HepG2 (cell line): ENCODE measurements at regions not wholly inside any gene's neighbourhood (a gene's known extent, or its start where the extent isn't known, plus 50 kb on each side); places are given as distances from the start of the nearest gene placed in this dataset.

Experiments used
- ARNT ChIP-seq: fragments of 450-650 bp; IDR thresholded peaks from 2 replicates; pipeline ENCODE4 v1.6.1; 2017
- IKZF1 ChIP-seq: fragments of 450-650 bp; IDR thresholded peaks from 2 replicates; pipeline ENCODE4 v1.7.1; 2016
- JUND ChIP-seq: sonication (generic); formaldehyde crosslinking; IDR thresholded peaks from 2 replicates; pipeline ENCODE4 v1.8.0; 2022; ENCODE audit warnings: mild to moderate bottlenecking, missing genetic modification reagents
- KDM1A ChIP-seq: IDR thresholded peaks from 2 replicates; pipeline ENCODE4 v1.6.1; 2016; ENCODE audit warnings: missing compliant biosample characterization
- POLR2A ChIP-seq, 2 experiments: IDR thresholded peaks; 2 replicates each; pipeline ENCODE4 v1.6.1; 2011; ENCODE audit warnings: low read depth in 2 of 2, low read length in 2 of 2, mild to moderate bottlenecking in 1 of 2, moderate library complexity in 1 of 2; ENCODE audit not compliant: insufficient read depth in 1 of 2
- RAD21 ChIP-seq: fragments of 450-650 bp; formaldehyde crosslinking; IDR thresholded peaks from 2 replicates; pipeline ENCODE4 v1.5.0; 2020; ENCODE audit warnings: mild to moderate bottlenecking
- TP53 ChIP-seq: sonication (generic); formaldehyde crosslinking; conservative IDR thresholded peaks from 2 replicates; pipeline ENCODE4 v1.4.0; 2020; ENCODE audit warnings: missing genetic modification reagents
- ZFP36 ChIP-seq: fragments of 150-350 bp; IDR thresholded peaks from 2 replicates; pipeline ENCODE4 v1.6.1; 2018; ENCODE audit warnings: borderline replicate concordance, low read length, low read depth; ENCODE audit not compliant: partially characterized antibody
- TF ChIP-seq, protein P1 (sequence below): sonication (generic); formaldehyde crosslinking; IDR thresholded peaks from 2 replicates; pipeline ENCODE4 v1.5.1; 2020; ENCODE audit warnings: missing genetic modification reagents, mild to moderate bottlenecking, borderline replicate concordance
- TF ChIP-seq, protein P2 (sequence below): sonication (generic); formaldehyde crosslinking; IDR thresholded peaks from 2 replicates; pipeline ENCODE4 v1.5.0; 2020; ENCODE audit warnings: mild to moderate bottlenecking, missing genetic modification reagents, moderate library complexity
- TF ChIP-seq, protein P3 (sequence below): sonication (generic); formaldehyde crosslinking; IDR thresholded peaks from 2 replicates; pipeline ENCODE4 v1.5.1; 2020; ENCODE audit warnings: missing genetic modification reagents, mild to moderate bottlenecking, borderline replicate concordance
- TF ChIP-seq, protein P4 (sequence below): sonication (generic); formaldehyde crosslinking; IDR thresholded peaks from 2 replicates; pipeline ENCODE4 v1.8.0; 2022; ENCODE audit warnings: mild to moderate bottlenecking, missing genetic modification reagents

DNA sequence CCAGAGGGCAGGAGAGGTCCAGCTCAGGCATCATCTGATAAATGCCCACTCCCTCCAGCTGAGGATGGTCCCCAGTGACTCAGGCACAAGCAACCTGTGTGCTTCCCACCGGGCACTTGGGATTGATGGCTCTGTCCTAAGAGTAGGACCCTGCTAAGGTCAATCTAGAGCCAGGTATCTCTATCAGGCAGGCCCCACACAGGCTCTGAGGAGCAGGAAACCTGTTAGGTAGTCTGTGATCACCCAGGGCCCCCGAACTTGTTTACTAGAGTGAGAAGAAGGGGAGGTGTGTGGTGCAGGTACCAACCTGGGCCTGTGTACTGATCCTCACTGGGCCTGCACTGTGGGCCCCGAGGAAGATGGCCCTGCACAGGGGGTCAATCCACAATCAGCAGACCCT is 119.6 kb upstream of the FSTL4 start:
- TF ChIP-seq POLR2A (IDR thresholded peaks at IDR 0.05; ENCODE audit: insufficient read depth in 1 of 2, low read depth in 2 of 2, low read length in 2 of 2) (no peak), KDM1A (CRISPR knock-in tag) (no peak), JUND (CRISPR knock-in tag) (no peak), TP53 (CRISPR knock-in tag) (no peak), RAD21 (CRISPR knock-in tag) (no peak), IKZF1 (no peak), ZFP36 (no peak), ARNT (no peak)
- TF ChIP-seq, protein P1, sequence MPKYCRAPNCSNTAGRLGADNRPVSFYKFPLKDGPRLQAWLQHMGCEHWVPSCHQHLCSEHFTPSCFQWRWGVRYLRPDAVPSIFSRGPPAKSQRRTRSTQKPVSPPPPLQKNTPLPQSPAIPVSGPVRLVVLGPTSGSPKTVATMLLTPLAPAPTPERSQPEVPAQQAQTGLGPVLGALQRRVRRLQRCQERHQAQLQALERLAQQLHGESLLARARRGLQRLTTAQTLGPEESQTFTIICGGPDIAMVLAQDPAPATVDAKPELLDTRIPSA (CRISPR knock-in tag), result no peak
- TF ChIP-seq, protein P2, sequence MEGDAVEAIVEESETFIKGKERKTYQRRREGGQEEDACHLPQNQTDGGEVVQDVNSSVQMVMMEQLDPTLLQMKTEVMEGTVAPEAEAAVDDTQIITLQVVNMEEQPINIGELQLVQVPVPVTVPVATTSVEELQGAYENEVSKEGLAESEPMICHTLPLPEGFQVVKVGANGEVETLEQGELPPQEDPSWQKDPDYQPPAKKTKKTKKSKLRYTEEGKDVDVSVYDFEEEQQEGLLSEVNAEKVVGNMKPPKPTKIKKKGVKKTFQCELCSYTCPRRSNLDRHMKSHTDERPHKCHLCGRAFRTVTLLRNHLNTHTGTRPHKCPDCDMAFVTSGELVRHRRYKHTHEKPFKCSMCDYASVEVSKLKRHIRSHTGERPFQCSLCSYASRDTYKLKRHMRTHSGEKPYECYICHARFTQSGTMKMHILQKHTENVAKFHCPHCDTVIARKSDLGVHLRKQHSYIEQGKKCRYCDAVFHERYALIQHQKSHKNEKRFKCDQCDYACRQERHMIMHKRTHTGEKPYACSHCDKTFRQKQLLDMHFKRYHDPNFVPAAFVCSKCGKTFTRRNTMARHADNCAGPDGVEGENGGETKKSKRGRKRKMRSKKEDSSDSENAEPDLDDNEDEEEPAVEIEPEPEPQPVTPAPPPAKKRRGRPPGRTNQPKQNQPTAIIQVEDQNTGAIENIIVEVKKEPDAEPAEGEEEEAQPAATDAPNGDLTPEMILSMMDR, result no peak
- TF ChIP-seq, protein P3, sequence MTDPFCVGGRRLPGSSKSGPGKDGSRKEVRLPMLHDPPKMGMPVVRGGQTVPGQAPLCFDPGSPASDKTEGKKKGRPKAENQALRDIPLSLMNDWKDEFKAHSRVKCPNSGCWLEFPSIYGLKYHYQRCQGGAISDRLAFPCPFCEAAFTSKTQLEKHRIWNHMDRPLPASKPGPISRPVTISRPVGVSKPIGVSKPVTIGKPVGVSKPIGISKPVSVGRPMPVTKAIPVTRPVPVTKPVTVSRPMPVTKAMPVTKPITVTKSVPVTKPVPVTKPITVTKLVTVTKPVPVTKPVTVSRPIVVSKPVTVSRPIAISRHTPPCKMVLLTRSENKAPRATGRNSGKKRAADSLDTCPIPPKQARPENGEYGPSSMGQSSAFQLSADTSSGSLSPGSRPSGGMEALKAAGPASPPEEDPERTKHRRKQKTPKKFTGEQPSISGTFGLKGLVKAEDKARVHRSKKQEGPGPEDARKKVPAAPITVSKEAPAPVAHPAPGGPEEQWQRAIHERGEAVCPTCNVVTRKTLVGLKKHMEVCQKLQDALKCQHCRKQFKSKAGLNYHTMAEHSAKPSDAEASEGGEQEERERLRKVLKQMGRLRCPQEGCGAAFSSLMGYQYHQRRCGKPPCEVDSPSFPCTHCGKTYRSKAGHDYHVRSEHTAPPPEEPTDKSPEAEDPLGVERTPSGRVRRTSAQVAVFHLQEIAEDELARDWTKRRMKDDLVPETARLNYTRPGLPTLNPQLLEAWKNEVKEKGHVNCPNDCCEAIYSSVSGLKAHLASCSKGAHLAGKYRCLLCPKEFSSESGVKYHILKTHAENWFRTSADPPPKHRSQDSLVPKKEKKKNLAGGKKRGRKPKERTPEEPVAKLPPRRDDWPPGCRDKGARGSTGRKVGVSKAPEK (CRISPR knock-in tag), result no peak
- TF ChIP-seq, protein P4, sequence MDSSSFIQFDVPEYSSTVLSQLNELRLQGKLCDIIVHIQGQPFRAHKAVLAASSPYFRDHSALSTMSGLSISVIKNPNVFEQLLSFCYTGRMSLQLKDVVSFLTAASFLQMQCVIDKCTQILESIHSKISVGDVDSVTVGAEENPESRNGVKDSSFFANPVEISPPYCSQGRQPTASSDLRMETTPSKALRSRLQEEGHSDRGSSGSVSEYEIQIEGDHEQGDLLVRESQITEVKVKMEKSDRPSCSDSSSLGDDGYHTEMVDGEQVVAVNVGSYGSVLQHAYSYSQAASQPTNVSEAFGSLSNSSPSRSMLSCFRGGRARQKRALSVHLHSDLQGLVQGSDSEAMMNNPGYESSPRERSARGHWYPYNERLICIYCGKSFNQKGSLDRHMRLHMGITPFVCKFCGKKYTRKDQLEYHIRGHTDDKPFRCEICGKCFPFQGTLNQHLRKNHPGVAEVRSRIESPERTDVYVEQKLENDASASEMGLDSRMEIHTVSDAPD (CRISPR knock-in tag), result no peak
